Uterus (tissue), 2 donors: ENCODE measurements at regions not wholly inside any gene's neighbourhood (a gene's known extent, or its start where the extent isn't known, plus 50 kb on each side); places are given as distances from the start of the nearest gene placed in this dataset.

Experiments used
- CTCF ChIP-seq, 4 experiments: fragments of 200-600 bp in 2 of 4; fragments of 450-650 bp in 2 of 4; sonication (generic) in 2 of 4; IDR thresholded peaks; one replicate each; pipeline ENCODE4 v1.5.1; 2016 to 2019; ENCODE audit warnings: antibody characterized with exemption in 4 of 4, mild to moderate bottlenecking in 2 of 4, moderate library complexity in 1 of 4
- POLR2A ChIP-seq, 2 donors: fragments of 450-650 bp; IDR thresholded peaks; one replicate each; pipeline ENCODE4 v1.6.1; 2016; ENCODE audit warnings: antibody characterized with exemption in 2 of 2, mild to moderate bottlenecking in 1 of 2, moderate library complexity in 1 of 2

GRCh38 chr20:53880108-53880641 lies 190.2 kb downstream of the BCAS1 start:
- TF ChIP-seq CTCF (IDR thresholded peaks at IDR 0.05) (no peak), POLR2A (IDR thresholded peaks at IDR 0.05) (no peak)
